HepG2 (cell line): ENCODE measurements at regions not wholly inside any gene's neighbourhood (a gene's known extent, or its start where the extent isn't known, plus 50 kb on each side); places are given as distances from the start of the nearest gene placed in this dataset.

Experiments used
- ADNP ChIP-seq: sonication (generic); formaldehyde crosslinking; IDR thresholded peaks from 2 replicates; pipeline ENCODE4 v1.4.0; 2020; ENCODE audit warnings: missing genetic modification reagents
- CENPX ChIP-seq: sonication (generic); formaldehyde crosslinking; IDR thresholded peaks from 2 replicates; pipeline ENCODE4 v1.9.0; 2021; ENCODE audit warnings: mild to moderate bottlenecking, missing genetic modification reagents, moderate library complexity
- EZH2 ChIP-seq: conservative IDR thresholded peaks from 2 replicates; pipeline ENCODE4 v1.6.1; 2012; ENCODE audit warnings: mild to moderate bottlenecking, low read depth, low read length, moderate library complexity
- NFYB ChIP-seq: sonication (generic); formaldehyde crosslinking; IDR thresholded peaks from 2 replicates; pipeline ENCODE4 v1.4.0; 2020; ENCODE audit warnings: missing genetic modification reagents
- POLR2A ChIP-seq, 2 experiments: IDR thresholded peaks; 2 replicates each; pipeline ENCODE4 v1.6.1; 2011; ENCODE audit warnings: low read depth in 2 of 2, low read length in 2 of 2, mild to moderate bottlenecking in 1 of 2, moderate library complexity in 1 of 2; ENCODE audit not compliant: insufficient read depth in 1 of 2
- PTBP1 ChIP-seq: fragments of 200-400 bp; formaldehyde crosslinking; IDR thresholded peaks from 2 replicates; pipeline ENCODE4 v1.6.1; 2018; ENCODE audit warnings: low read length, low read depth; ENCODE audit not compliant: poor library complexity, severe bottlenecking
- RBM39 ChIP-seq: fragments of 200-400 bp; formaldehyde crosslinking; IDR thresholded peaks from one replicate; pipeline ENCODE4 v1.6.1; 2018; ENCODE audit warnings: antibody characterized with exemption, mild to moderate bottlenecking, low read depth, low read length; ENCODE audit not compliant: poor library complexity, severe bottlenecking

DNA sequence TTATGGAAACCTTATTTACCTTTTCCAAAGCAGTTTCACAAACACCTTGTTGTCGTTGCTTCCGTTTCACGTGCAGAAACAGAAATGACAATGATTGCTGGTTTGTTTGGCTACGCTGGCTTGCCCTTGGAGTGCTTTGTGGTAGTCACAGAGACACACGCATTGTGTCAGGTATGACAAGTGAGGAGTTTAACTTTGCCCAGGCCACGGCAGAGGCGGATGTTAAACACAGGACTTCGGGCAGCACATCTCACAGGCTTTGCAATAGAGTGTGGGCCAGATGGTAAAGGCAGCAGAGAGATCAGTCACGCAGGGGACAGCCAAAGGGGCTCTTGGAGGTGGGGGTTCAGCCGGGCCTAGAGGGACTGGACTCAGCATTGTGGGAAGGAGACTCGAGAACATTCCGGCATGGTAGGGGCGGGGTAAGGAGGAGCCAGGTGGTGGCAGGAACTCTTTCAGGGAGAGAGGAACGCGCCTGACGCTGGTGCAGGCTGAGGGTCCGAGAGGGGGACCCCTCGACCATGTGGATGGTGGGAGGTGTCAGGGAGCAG lies 59.8 kb upstream of the KCNA1 start:
- TF ChIP-seq CENPX (CRISPR knock-in tag) (no peak), ADNP (CRISPR knock-in tag) (no peak), PTBP1 (no peak), RBM39 (no peak), POLR2A (IDR thresholded peaks at IDR 0.05; ENCODE audit: insufficient read depth in 1 of 2, low read depth in 2 of 2, low read length in 2 of 2) (no peak), NFYB (CRISPR knock-in tag) (no peak), EZH2 (no peak)
